Suprapubic skin (tissue), 4 donors: ENCODE measurements at regions not wholly inside any gene's neighbourhood (a gene's known extent, or its start where the extent isn't known, plus 50 kb on each side); places are given as distances from the start of the nearest gene placed in this dataset.

ENCODE experiments used
- DNase-seq, 2 donors: peaks; one replicate each; pipeline ENCODE4 v3.0.0-alpha.2; 2019; ENCODE audit warnings: low spot score in 2 of 2
- H3K27ac ChIP-seq: fragments of 200-600 bp; sonication (generic); one replicate; pipeline ENCODE4 v1.5.1; 2019
- H3K27me3 ChIP-seq: fragments of 200-600 bp; sonication (generic); one replicate; pipeline ENCODE4 v1.5.1; 2019
- H3K36me3 ChIP-seq: fragments of 200-600 bp; sonication (generic); one replicate; pipeline ENCODE4 v1.5.1; 2019
- H3K4me1 ChIP-seq: fragments of 200-600 bp; sonication (generic); one replicate; pipeline ENCODE4 v1.5.1; 2019
- H3K4me3 ChIP-seq: fragments of 200-600 bp; sonication (generic); one replicate; pipeline ENCODE4 v1.5.1; 2019; ENCODE audit warnings: mild to moderate bottlenecking
- H3K9me3 ChIP-seq: fragments of 200-600 bp; sonication (generic); one replicate; pipeline ENCODE4 v1.5.1; 2019
- CTCF ChIP-seq, 2 donors: fragments of 200-600 bp in 1 of 2; fragments of 450-650 bp in 1 of 2; sonication (generic) in 1 of 2; IDR thresholded peaks; one replicate each; pipeline ENCODE4 v1.5.1; 2016 to 2019; ENCODE audit warnings: antibody characterized with exemption in 2 of 2, mild to moderate bottlenecking in 1 of 2, moderate library complexity in 1 of 2
- EP300 ChIP-seq: sonication (generic); formaldehyde crosslinking; IDR thresholded peaks from one replicate; pipeline ENCODE4 v1.6.1; 2017; ENCODE audit warnings: antibody characterized with exemption
- POLR2A ChIP-seq, 2 donors: fragments of 450-650 bp; IDR thresholded peaks; one replicate each; pipeline ENCODE4 v1.6.1; 2017; ENCODE audit warnings: antibody characterized with exemption in 2 of 2, mild to moderate bottlenecking in 2 of 2, moderate library complexity in 2 of 2
- POLR2AphosphoS5 ChIP-seq, 3 donors: sonication (generic); formaldehyde crosslinking; IDR thresholded peaks; one replicate each; pipeline ENCODE4 v1.6.1; 2017; ENCODE audit warnings: antibody characterized with exemption in 3 of 3
- WGBS: methylation state at CpG from one replicate; pipeline ENCODE4 v1.1.5; 2018; 5-methylcytosine and 5-hydroxymethylcytosine counted together

- peak overlapping the region; percentile 38 for H3K27ac ChIP-seq
- DNase-seq: no peak
Observed at GRCh38 chr4:20086067-20086798, 165.5 kb upstream of the SLIT2 start.

DNA sequence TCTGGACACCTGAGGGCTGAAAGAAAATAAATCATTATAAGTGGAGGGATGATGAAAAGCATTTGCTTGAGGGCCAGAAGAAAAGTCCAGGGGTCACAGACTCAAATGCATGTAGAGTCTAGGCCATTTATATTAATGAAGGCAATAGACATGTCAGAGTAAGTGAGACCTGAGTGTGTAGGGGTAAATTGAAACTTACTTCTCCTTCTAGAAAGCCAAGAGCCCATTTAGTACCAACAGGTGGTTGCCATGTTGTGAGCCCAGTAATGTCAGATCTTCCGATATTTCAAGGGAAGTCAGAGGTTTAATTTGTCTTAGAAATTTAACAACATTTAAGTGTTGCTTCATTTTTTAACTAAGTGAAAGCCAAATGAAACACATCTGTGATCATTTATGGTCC, 166.1 kb upstream of the SLIT2 start:
- Histone ChIP-seq H3K4me3 (no peak overlapping the region), H3K36me3 (no peaks in the 10 kb centered on the region), H3K4me1 (no peaks in the 10 kb centered on the region), H3K27me3 (no peaks in the 10 kb centered on the region), H3K27ac (no peak overlapping the region), H3K9me3 (no peaks in the 10 kb centered on the region)
- no peak for DNase-seq
- no peak for TF ChIP-seq POLR2AphosphoS5 (IDR thresholded peaks at IDR 0.05)
- no peak for TF ChIP-seq POLR2A (IDR thresholded peaks at IDR 0.05)
- no peak for TF ChIP-seq CTCF (IDR thresholded peaks at IDR 0.05)
- no peak for TF ChIP-seq EP300
- WGBS: 56% methylated on average over 1 of the region's 1 CpG

More at GRCh38 chr4:20086067-20086798, 165.5 kb upstream of the SLIT2 start:
- Histone ChIP-seq H3K27me3 (no peaks in the 10 kb centered on the region), H3K4me1 (no peaks in the 10 kb centered on the region), H3K36me3 (no peaks in the 10 kb centered on the region), H3K4me3 (no peak overlapping the region), H3K9me3 (no peaks in the 10 kb centered on the region)
- WGBS: 40% methylated on average over 6 of the region's 6 CpGs
- TF ChIP-seq CTCF (IDR thresholded peaks at IDR 0.05) (no peak), EP300 (no peak), POLR2AphosphoS5 (IDR thresholded peaks at IDR 0.05) (no peak), POLR2A (IDR thresholded peaks at IDR 0.05) (no peak)

GRCh38 chr4:20085156-20085555, 166.5 kb upstream of the SLIT2 start:
- WGBS: 73% methylated on average over 3 of the region's 3 CpGs
- Histone ChIP-seq H3K4me3 (no peak overlapping the region), H3K9me3 (no peaks in the 10 kb centered on the region), H3K27me3 (no peaks in the 10 kb centered on the region), H3K27ac (no peak overlapping the region), H3K4me1 (no peaks in the 10 kb centered on the region), H3K36me3 (no peaks in the 10 kb centered on the region)
- TF ChIP-seq EP300 (no peak), POLR2A (IDR thresholded peaks at IDR 0.05) (no peak), CTCF (IDR thresholded peaks at IDR 0.05) (no peak), POLR2AphosphoS5 (IDR thresholded peaks at IDR 0.05) (no peak)
- DNase-seq: no peak

DNA sequence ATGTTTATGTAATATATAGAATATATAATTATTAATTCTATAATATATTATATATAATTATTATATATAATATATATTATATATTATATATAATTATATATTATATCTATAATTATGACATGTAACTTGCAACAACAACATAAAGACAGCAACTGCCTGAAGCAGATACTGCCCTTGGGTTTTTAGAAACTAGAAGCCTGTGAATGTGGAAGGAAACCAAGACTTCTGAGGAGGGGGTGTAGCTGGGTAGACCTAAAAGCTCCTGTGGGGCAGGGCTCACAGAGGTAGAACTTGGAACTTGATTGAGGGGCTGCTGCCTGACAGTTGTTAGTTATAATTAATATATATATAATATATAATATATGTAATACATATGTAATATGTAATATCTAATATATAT, 167.2 kb upstream of the SLIT2 start:
- DNase-seq: no peak
- Histone ChIP-seq H3K36me3 (no peaks in the 10 kb centered on the region), H3K9me3 (no peaks in the 10 kb centered on the region), H3K4me1 (no peaks in the 10 kb centered on the region), H3K27me3 (no peaks in the 10 kb centered on the region), H3K4me3 (no peak overlapping the region), H3K27ac (no peak overlapping the region)
- no peak for TF ChIP-seq POLR2AphosphoS5 (IDR thresholded peaks at IDR 0.05)
- TF ChIP-seq CTCF (IDR thresholded peaks at IDR 0.05): no peak
- TF ChIP-seq EP300: no peak
- TF ChIP-seq POLR2A (IDR thresholded peaks at IDR 0.05): no peak

DNA sequence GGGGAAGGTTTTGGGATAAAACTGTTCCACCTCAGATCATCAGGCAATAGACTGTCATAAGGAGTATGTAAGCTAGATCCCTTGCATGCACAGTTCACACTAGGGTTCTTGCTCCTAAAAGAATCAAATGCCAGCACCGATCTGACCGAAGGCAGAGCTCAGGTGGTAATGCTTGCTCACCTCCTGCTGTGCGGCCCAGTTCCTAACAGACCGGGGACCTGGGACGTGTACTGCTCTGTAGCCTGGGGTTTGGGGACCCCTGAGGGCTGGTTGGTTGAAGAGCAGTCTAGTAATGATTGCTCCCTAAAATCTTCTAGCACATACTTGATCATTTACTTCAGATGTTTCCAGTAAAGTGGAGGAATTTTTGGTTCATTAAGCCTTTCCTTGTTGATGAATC, 173.1 kb upstream of the SLIT2 start:
- Histone ChIP-seq H3K27me3 (no peaks in the 10 kb centered on the region), H3K4me3 (no peak overlapping the region), H3K27ac (no peak overlapping the region), H3K36me3 (no peaks in the 10 kb centered on the region), H3K9me3 (no peaks in the 10 kb centered on the region), H3K4me1 (no peaks in the 10 kb centered on the region)
- TF ChIP-seq EP300 (no peak), CTCF (IDR thresholded peaks at IDR 0.05) (no peak), POLR2AphosphoS5 (IDR thresholded peaks at IDR 0.05) (no peak), POLR2A (IDR thresholded peaks at IDR 0.05) (no peak)
- no peak for DNase-seq
- WGBS: 82% methylated on average over 4 of the region's 5 CpGs
